ENCODE measurements at regions not wholly inside any gene's neighbourhood (a gene's known extent, or its start where the extent isn't known, plus 50 kb on each side); places are given as distances from the start of the nearest gene placed in this dataset.
A peak's percentile ranks its signal among the peaks of the same experiment; 100 is the strongest.
"Not testable (repeated sequence)": the region's sequence is repeated elsewhere in the genome, so short reads cannot be mapped to it uniquely, and the experiment has no call there.

GRCh38 chr11:38935941-38936340 lies 2337.9 kb upstream of the RAG2 start:
- no peak for TF ChIP-seq CTCF (IDR thresholded peaks at IDR 0.05; ENCODE audit: low read depth, low read length)
- Histone ChIP-seq H3K27me3 (ENCODE audit: insufficient read depth, low read depth, severe bottlenecking) (no peaks in the 10 kb centered on the region), H3K36me3 (no peaks in the 10 kb centered on the region), H3K27ac (no peak overlapping the region), H3K4me3 (ENCODE audit: low read depth, low read length) (no peak overlapping the region), H3K9me3 (ENCODE audit: severe bottlenecking) (no peaks in the 10 kb centered on the region)
- DNase-seq, result no peak

- no peak for TF ChIP-seq CTCF (IDR thresholded peaks at IDR 0.05; ENCODE audit: low read depth, low read length)
- no peak for DNase-seq
- no peak overlapping the region for H3K4me3 ChIP-seq (ENCODE audit: low read depth, low read length)
- H3K27me3 ChIP-seq (ENCODE audit: insufficient read depth, low read depth, severe bottlenecking), result no peaks in the 10 kb centered on the region
- H3K27ac ChIP-seq, result no peak overlapping the region
- H3K36me3 ChIP-seq, result no peaks in the 10 kb centered on the region
- no peaks in the 10 kb centered on the region for H3K9me3 ChIP-seq (ENCODE audit: severe bottlenecking)
Measured at GRCh38 chr11:38927993-38928392, 2330.0 kb upstream of the RAG2 start.

- Histone ChIP-seq H3K27me3 (ENCODE audit: insufficient read depth, low read depth, severe bottlenecking) (no peaks in the 10 kb centered on the region), H3K27ac (no peak overlapping the region), H3K4me3 (ENCODE audit: low read depth, low read length) (no peak overlapping the region), H3K9me3 (ENCODE audit: severe bottlenecking) (no peaks in the 10 kb centered on the region), H3K36me3 (no peaks in the 10 kb centered on the region)
- DNase-seq, result no peak
- no peak for TF ChIP-seq CTCF (IDR thresholded peaks at IDR 0.05; ENCODE audit: low read depth, low read length)
Measured at GRCh38 chr11:38924644-38925043, 2326.6 kb upstream of the RAG2 start.

GRCh38 chr11:38900211-38900610 lies 2302.2 kb upstream of the RAG2 start:
- no peak for TF ChIP-seq CTCF (IDR thresholded peaks at IDR 0.05; ENCODE audit: low read depth, low read length)
- no peak overlapping the region for H3K27ac ChIP-seq
- no peaks in the 10 kb centered on the region for H3K27me3 ChIP-seq (ENCODE audit: insufficient read depth, low read depth, severe bottlenecking)
- DNase-seq, result no peak
- no peaks in the 10 kb centered on the region for H3K36me3 ChIP-seq
- H3K9me3 ChIP-seq (ENCODE audit: severe bottlenecking), result no peaks in the 10 kb centered on the region
- no peak overlapping the region for H3K4me3 ChIP-seq (ENCODE audit: low read depth, low read length)

- peak; percentile 51 for DNase-seq
- H3K27me3 ChIP-seq (ENCODE audit: insufficient read depth, low read depth, severe bottlenecking), result not testable (repeated sequence)
Measured at GRCh38 chr11:38894201-38894600, 2296.2 kb upstream of the RAG2 start.

GRCh38 chr11:38884145-38884865 lies 2286.3 kb upstream of the RAG2 start:
- Histone ChIP-seq H3K27ac (no peak overlapping the region), H3K27me3 (ENCODE audit: insufficient read depth, low read depth, severe bottlenecking) (no peaks in the 10 kb centered on the region), H3K4me3 (ENCODE audit: low read depth, low read length) (no peak overlapping the region), H3K9me3 (ENCODE audit: severe bottlenecking) (no peaks in the 10 kb centered on the region), H3K36me3 (no peaks in the 10 kb centered on the region)
- no peak for DNase-seq
- TF ChIP-seq CTCF (IDR thresholded peaks at IDR 0.05; ENCODE audit: low read depth, low read length), result no peak

More at GRCh38 chr11:38894201-38894600, 2296.2 kb upstream of the RAG2 start:
- not testable (repeated sequence) for H3K27ac ChIP-seq; H3K9me3 ChIP-seq (ENCODE audit: severe bottlenecking); H3K4me3 ChIP-seq (ENCODE audit: low read depth, low read length); H3K36me3 ChIP-seq
